HepG2 (cell line): ENCODE measurements at regions not wholly inside any gene's neighbourhood (a gene's known extent, or its start where the extent isn't known, plus 50 kb on each side); places are given as distances from the start of the nearest gene placed in this dataset.

Experiments used
- ATAC-seq: fragments of 200-7000 bp; cut with Tn5 transposase; 3 replicates; pipeline ENCODE4 v1.9.1; 2020; ENCODE audit warnings: mild to moderate bottlenecking, moderate library complexity
- BruUV-seq: library from RNA; stranded (reverse); fragments of 400-500 nt; replicated peaks from 2 replicates; lab custom pipeline; 2021; lab: Mats Ljungman, UMichigan
- CTCF ChIA-PET: fragments of 300-600 bp; formaldehyde crosslinking; extraction: SDS; loops from one replicate; lab custom pipeline; 2021; ENCODE audit warnings: low total read pairs, inconsistent platforms, low intra/inter-chr PET ratio; lab: Yijun Ruan, JAX
- POLR2A ChIA-PET: fragments of 350-600 bp; sonication (Branson Sonifier 250); formaldehyde crosslinking; loops from one replicate; lab custom pipeline; 2020; ENCODE audit warnings: antibody characterized with exemption, inconsistent platforms; lab: Yijun Ruan, JAX
- DNase-seq: peaks from one replicate; pipeline ENCODE4 v3.0.0-alpha.2; 2015; ENCODE audit warnings: low spot score
- FAIRE-seq: peaks from 3 replicates; lab custom pipeline; 2011; peaks lifted over from hg19 to GRCh38; lab: Jason Lieb, UNC
- H2AFZ ChIP-seq: one replicate; pipeline ENCODE4 v1.6.1; 2011; ENCODE audit warnings: low read length, inconsistent platforms
- H3K27ac ChIP-seq: fragments of 300-600 bp; 3 replicates; pipeline ENCODE4 v1.8.0; 2011; ENCODE audit warnings: mixed run types, mild to moderate bottlenecking, mixed read lengths, low read length, inconsistent platforms; ENCODE audit not compliant: insufficient read depth; ENCODE audit errors: extremely low read length
- H3K27me3 ChIP-seq, 2 experiments: fragments of 200-600 bp in 1 of 2; 2 replicates in 1 of 2; 3 replicates in 1 of 2; pipeline versions ENCODE4 v1.6.0 to v1.8.0; 2011; ENCODE audit warnings: low read length in 2 of 2, mild to moderate bottlenecking in 2 of 2, moderate library complexity in 2 of 2, inconsistent platforms in 1 of 2; ENCODE audit not compliant: insufficient read depth in 2 of 2, control insufficient read depth in 1 of 2
- H3K36me3 ChIP-seq, 2 experiments: fragments of 200-600 bp in 1 of 2; replicated peaks in 1 of 2; 2 replicates in 1 of 2; 3 replicates in 1 of 2; pipeline versions ENCODE4 v1.5.1 to v1.8.0; 2011; ENCODE audit warnings: low read length in 2 of 2, inconsistent platforms in 1 of 2; ENCODE audit not compliant: insufficient read depth in 2 of 2, control insufficient read depth in 1 of 2
- H3K4me1 ChIP-seq: 2 replicates; pipeline ENCODE4 v1.5.1; 2012; ENCODE audit warnings: low read length, inconsistent platforms; ENCODE audit not compliant: insufficient read depth
- H3K4me2 ChIP-seq: 2 replicates; pipeline ENCODE4 v1.6.0; 2011; ENCODE audit warnings: low read depth, low read length, inconsistent platforms
- H3K4me3 ChIP-seq, 3 experiments: fragments of 200-600 bp in 1 of 3; sonication (generic), shearing (Covaris generic) in 1 of 3; replicated peaks in 1 of 3; 2 replicates each; pipeline ENCODE4 v1.5.1; 2011 to 2016; ENCODE audit warnings: low read length in 3 of 3, inconsistent platforms in 2 of 3, low read depth in 2 of 3, mild to moderate bottlenecking in 2 of 3, control low read depth in 1 of 3, mixed read lengths in 1 of 3; ENCODE audit not compliant: insufficient read depth in 1 of 3
- H3K79me2 ChIP-seq: one replicate; pipeline ENCODE4 v1.6.1; 2011; ENCODE audit warnings: low read length, inconsistent platforms; ENCODE audit not compliant: insufficient read depth
- H3K9ac ChIP-seq: 2 replicates; pipeline ENCODE4 v1.6.0; 2011; ENCODE audit warnings: mild to moderate bottlenecking, low read depth, low read length, inconsistent platforms; ENCODE audit not compliant: insufficient read depth
- H3K9me3 ChIP-seq: 2 replicates; pipeline ENCODE4 v1.5.1; 2012; ENCODE audit warnings: mild to moderate bottlenecking, low read length
- H4K20me1 ChIP-seq: 2 replicates; pipeline ENCODE4 v1.6.0; 2011; ENCODE audit warnings: inconsistent platforms, mild to moderate bottlenecking, low read length, moderate library complexity; ENCODE audit not compliant: insufficient read depth
- AKAP8 ChIP-seq: sonication (generic); formaldehyde crosslinking; IDR thresholded peaks from 2 replicates; pipeline ENCODE4 v1.5.1; 2020; ENCODE audit warnings: mild to moderate bottlenecking, missing genetic modification reagents
- HNRNPL ChIP-seq: fragments of 200-400 bp; formaldehyde crosslinking; IDR thresholded peaks from 2 replicates; pipeline ENCODE4 v1.6.1; 2017; ENCODE audit warnings: mild to moderate bottlenecking, low read depth, low read length
- IRF1 ChIP-seq: sonication (generic); formaldehyde crosslinking; IDR thresholded peaks from 2 replicates; pipeline ENCODE4 v1.4.0; 2020; ENCODE audit warnings: low read depth, mild to moderate bottlenecking, missing genetic modification reagents
- KAT2B ChIP-seq: fragments of 150-350 bp; IDR thresholded peaks from 2 replicates; pipeline ENCODE4 v1.6.1; 2014; ENCODE audit warnings: low read depth, low read length, borderline replicate concordance
- KLF11 ChIP-seq: IDR thresholded peaks from 2 replicates; pipeline ENCODE4 v1.6.1; 2016; ENCODE audit warnings: missing compliant biosample characterization
- SMAD1 ChIP-seq: sonication (generic); formaldehyde crosslinking; IDR thresholded peaks from 2 replicates; pipeline ENCODE4 v1.4.0; 2020; ENCODE audit warnings: missing genetic modification reagents, low read depth, mild to moderate bottlenecking, borderline replicate concordance
- SUZ12 ChIP-seq: fragments of 150-350 bp; IDR thresholded peaks from 2 replicates; pipeline ENCODE4 v1.6.1; 2014; ENCODE audit warnings: low read depth, low read length
- XRCC5 ChIP-seq: fragments of 200-400 bp; formaldehyde crosslinking; optimal IDR thresholded peaks from 2 replicates; pipeline ENCODE3; 2017; ENCODE audit warnings: mild to moderate bottlenecking, low read length
- ZFP90 ChIP-seq: sonication (generic); formaldehyde crosslinking; IDR thresholded peaks from 2 replicates; pipeline ENCODE4 v1.8.0; 2022; ENCODE audit warnings: missing genetic modification reagents, mild to moderate bottlenecking, inconsistent platforms, borderline replicate concordance
- ZNF225 ChIP-seq: sonication (generic); formaldehyde crosslinking; IDR thresholded peaks from 2 replicates; pipeline ENCODE4 v1.4.0; 2020; ENCODE audit warnings: mild to moderate bottlenecking, missing genetic modification reagents
- ZNF230 ChIP-seq: sonication (generic); formaldehyde crosslinking; IDR thresholded peaks from 2 replicates; pipeline ENCODE4 v1.4.0; 2020; ENCODE audit warnings: mild to moderate bottlenecking, missing genetic modification reagents
- ZNF354B ChIP-seq: sonication (generic); formaldehyde crosslinking; IDR thresholded peaks from 2 replicates; pipeline ENCODE4 v1.8.0; 2022; ENCODE audit warnings: mild to moderate bottlenecking, missing genetic modification reagents
- ZNF546 ChIP-seq: sonication (generic); formaldehyde crosslinking; conservative IDR thresholded peaks from 2 replicates; pipeline ENCODE4 v1.8.1; 2023; ENCODE audit warnings: mild to moderate bottlenecking, missing genetic modification reagents
- ZNF549 ChIP-seq: sonication (generic); formaldehyde crosslinking; IDR thresholded peaks from 2 replicates; pipeline ENCODE4 v1.5.0; 2020; ENCODE audit warnings: missing genetic modification reagents
- ZNF552 ChIP-seq: sonication (generic); formaldehyde crosslinking; IDR thresholded peaks from 2 replicates; pipeline ENCODE4 v1.9.0; 2022; ENCODE audit warnings: missing genetic modification reagents, mild to moderate bottlenecking, borderline replicate concordance
- ZNF709 ChIP-seq: sonication (generic); formaldehyde crosslinking; IDR thresholded peaks from 2 replicates; pipeline ENCODE4 v1.5.0; 2020; ENCODE audit warnings: mild to moderate bottlenecking, missing genetic modification reagents
- ZNF839 ChIP-seq: sonication (generic); formaldehyde crosslinking; IDR thresholded peaks from 2 replicates; pipeline ENCODE4 v1.4.0; 2020; ENCODE audit warnings: missing genetic modification reagents, mild to moderate bottlenecking, borderline replicate concordance
- WGBS: methylation state at CpG from one replicate; pipeline ENCODE4 v1.1.6; 2017; ENCODE audit warnings: low lambda C conversion rate; 5-methylcytosine and 5-hydroxymethylcytosine counted together
- in situ Hi-C: cut with HindIII; loops from 2 replicates; pipeline ENCODE4 v1.10.0; 2017; ENCODE audit warnings: low pct_unique_long_range_greater_than_20kb; ENCODE audit not compliant: extremely low pct_ligation_motif_present
- intact Hi-C: fragments of 100-400 bp; cut with micrococcal nuclease; formaldehyde crosslinking; loops from one replicate; pipeline ENCODE4 v1.10.0; 2022; ENCODE audit not compliant: unreplicated experiment
- TF ChIP-seq, protein P1 (sequence below): fragments of 450-650 bp; IDR thresholded peaks from 2 replicates; pipeline ENCODE4 v1.6.1; 2016

DNA sequence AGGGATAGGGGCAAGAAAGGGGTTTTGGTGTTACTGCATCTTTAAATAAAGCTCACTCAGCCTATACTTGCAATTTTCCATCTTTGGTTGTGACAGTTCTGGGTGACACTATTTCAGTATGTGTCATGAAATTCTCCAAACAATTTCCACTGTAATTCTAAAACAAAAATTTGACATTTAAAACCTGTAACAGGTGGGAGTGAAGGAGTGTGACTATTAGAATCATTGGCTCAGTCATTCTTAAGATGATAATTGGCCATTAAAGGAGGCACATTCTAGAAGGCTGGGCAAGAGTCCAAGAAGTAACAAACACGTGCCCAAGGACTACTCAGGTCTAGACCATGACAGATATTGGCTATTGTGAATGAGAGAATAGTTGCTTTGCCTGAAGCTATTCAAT lies 153.3 kb upstream of the ARG1 start:
- 3% methylated on average over 1 of the region's 1 CpG for WGBS
- 0 out of 5 replicates have a peak, but pooled peaks cover 0 to 4% of the 10 kb centered on the region in 2 experiments for H3K27me3 ChIP-seq
- no peak for FAIRE-seq
- in situ Hi-C loops (no loop called here), intact Hi-C loops (no loop called here)
- ChIA-PET POLR2A (no interaction called here), CTCF (no interaction called here)
- H3K9me3 ChIP-seq = no peaks in the 10 kb centered on the region
- no peaks in the 10 kb centered on the region for H3K79me2 ChIP-seq
- H2AFZ ChIP-seq = no peak overlapping the region
- TF ChIP-seq ZNF552 (CRISPR knock-in tag) = no peak
- no peak for TF ChIP-seq IRF1
- no peak for TF ChIP-seq ZNF709 (CRISPR knock-in tag)
- TF ChIP-seq AKAP8 (CRISPR knock-in tag) = no peak
- no peak for TF ChIP-seq ZNF230 (CRISPR knock-in tag)
- no peak for TF ChIP-seq ZNF225 (CRISPR knock-in tag)
- TF ChIP-seq ZNF839 (CRISPR knock-in tag) = no peak
- TF ChIP-seq XRCC5 = no peak
- TF ChIP-seq ZNF546 = no peak
- TF ChIP-seq, protein P1, sequence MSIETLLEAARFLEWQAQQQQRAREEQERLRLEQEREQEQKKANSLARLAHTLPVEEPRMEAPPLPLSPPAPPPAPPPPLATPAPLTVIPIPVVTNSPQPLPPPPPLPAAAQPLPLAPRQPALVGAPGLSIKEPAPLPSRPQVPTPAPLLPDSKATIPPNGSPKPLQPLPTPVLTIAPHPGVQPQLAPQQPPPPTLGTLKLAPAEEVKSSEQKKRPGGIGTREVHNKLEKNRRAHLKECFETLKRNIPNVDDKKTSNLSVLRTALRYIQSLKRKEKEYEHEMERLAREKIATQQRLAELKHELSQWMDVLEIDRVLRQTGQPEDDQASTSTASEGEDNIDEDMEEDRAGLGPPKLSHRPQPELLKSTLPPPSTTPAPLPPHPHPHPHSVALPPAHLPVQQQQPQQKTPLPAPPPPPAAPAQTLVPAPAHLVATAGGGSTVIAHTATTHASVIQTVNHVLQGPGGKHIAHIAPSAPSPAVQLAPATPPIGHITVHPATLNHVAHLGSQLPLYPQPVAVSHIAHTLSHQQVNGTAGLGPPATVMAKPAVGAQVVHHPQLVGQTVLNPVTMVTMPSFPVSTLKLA = no peak
- TF ChIP-seq ZFP90 (CRISPR knock-in tag) = no peak
- no peak for TF ChIP-seq ZNF549
- no peak for TF ChIP-seq SUZ12
- TF ChIP-seq ZNF354B = no peak
- no peak for TF ChIP-seq SMAD1 (CRISPR knock-in tag)
- no peak for TF ChIP-seq KLF11
- no peak for TF ChIP-seq HNRNPL
- no peak for TF ChIP-seq KAT2B
- no TSS peak for BruUV-seq
- H3K9ac ChIP-seq = no peak overlapping the region
- H3K4me2 ChIP-seq = no peak overlapping the region
- no peak overlapping the region for H3K27ac ChIP-seq
- H3K4me1 ChIP-seq = no peaks in the 10 kb centered on the region
- H3K4me3 ChIP-seq = no peak overlapping the region
- ATAC-seq = no peak
- H4K20me1 ChIP-seq = no peaks in the 10 kb centered on the region
- no peaks in the 10 kb centered on the region for H3K36me3 ChIP-seq
- no peak for DNase-seq
